HG03520 (cell line): ENCODE measurements at regions not wholly inside any gene's neighbourhood (a gene's known extent, or its start where the extent isn't known, plus 50 kb on each side); places are given as distances from the start of the nearest gene placed in this dataset.

Experiments
- ATAC-seq: cut with Tn5 transposase; IDR thresholded peaks from one replicate; pipeline ENCODE4 v1.9.1; 2021; ENCODE audit warnings: mild to moderate bottlenecking, moderate library complexity; ENCODE audit not compliant: unreplicated experiment

- ATAC-seq: no peak
Observed at GRCh38 chr1:244219149-244219548, 168.1 kb downstream of the ZBTB18 start.

GRCh38 chr1:244219802-244220201, 168.7 kb downstream of the ZBTB18 start:
- ATAC-seq: no peak

GRCh38 chr1:244220410-244220809, 169.3 kb downstream of the ZBTB18 start:
- no peak for ATAC-seq

GRCh38 chr1:244221991-244222390, 170.9 kb downstream of the ZBTB18 start:
- no peak for ATAC-seq

- no peak for ATAC-seq
Observed at GRCh38 chr1:244224487-244225430, 173.7 kb downstream of the ZBTB18 start.

GRCh38 chr1:244226435-244226834, 175.4 kb downstream of the ZBTB18 start:
- no peak for ATAC-seq

GRCh38 chr1:244230470-244230869, 179.4 kb downstream of the ZBTB18 start:
- ATAC-seq: no peak

GRCh38 chr1:244231193-244231571, 180.1 kb downstream of the ZBTB18 start:
- ATAC-seq: no peak

GRCh38 chr1:244231572-244232315, 180.7 kb downstream of the ZBTB18 start:
- no peak for ATAC-seq

- ATAC-seq: no peak
Observed at GRCh38 chr1:244234009-244234643, 183.0 kb downstream of the ZBTB18 start.

- ATAC-seq: no peak
Observed at GRCh38 chr1:244235157-244235556, 184.1 kb downstream of the ZBTB18 start.

GRCh38 chr1:244236101-244236500, 185.0 kb downstream of the ZBTB18 start:
- no peak for ATAC-seq

- ATAC-seq: no peak
Observed at GRCh38 chr1:244236721-244237120, 185.6 kb downstream of the ZBTB18 start.

- no peak for ATAC-seq
Observed at GRCh38 chr1:244237445-244237844, 186.4 kb downstream of the ZBTB18 start.

GRCh38 chr1:244239261-244239770, 188.2 kb downstream of the ZBTB18 start:
- ATAC-seq: peak; percentile 60

GRCh38 chr1:244241438-244241837, 190.4 kb downstream of the ZBTB18 start:
- no peak for ATAC-seq

GRCh38 chr1:244242446-244242845, 191.4 kb downstream of the ZBTB18 start:
- ATAC-seq: no peak

GRCh38 chr1:244246334-244246733, 195.3 kb downstream of the ZBTB18 start:
- no peak for ATAC-seq

- no peak for ATAC-seq
Observed at GRCh38 chr1:244248426-244248825, 197.3 kb downstream of the ZBTB18 start.

GRCh38 chr1:244252211-244252610, 199.5 kb downstream of the ADSS2 start:
- no peak for ATAC-seq

GRCh38 chr1:244254467-244254866, 197.2 kb downstream of the ADSS2 start:
- ATAC-seq: no peak
